HCT116 (cell line): ENCODE measurements at regions not wholly inside any gene's neighbourhood (a gene's known extent, or its start where the extent isn't known, plus 50 kb on each side); places are given as distances from the start of the nearest gene placed in this dataset.
A peak's percentile ranks its signal among the peaks of the same experiment; 100 is the strongest.

Experiments
- ATAC-seq: fragments of 200-7000 bp; cut with Tn5 transposase; 2 replicates; pipeline ENCODE4 v1.9.1; 2020; ENCODE audit warnings: mild to moderate bottlenecking, moderate library complexity
- BruUV-seq: library from RNA; stranded (reverse); fragments of 400-500 nt; replicated peaks from 2 replicates; lab custom pipeline; 2021; lab: Mats Ljungman, UMichigan
- CTCF ChIA-PET: fragments of 300-600 bp; sonication (Branson Sonifier 250); formaldehyde crosslinking; loops from one replicate; lab custom pipeline; 2021; ENCODE audit warnings: antibody characterized with exemption; lab: Charles Lee
- POLR2A ChIA-PET: fragments of 300-600, 350-600 bp; sonication (Branson Sonifier 250); formaldehyde crosslinking; loops from one replicate; lab custom pipeline; 2021; ENCODE audit warnings: antibody characterized with exemption; lab: Charles Lee
- RAD21 ChIA-PET, 2 experiments: fragments of 300-600 bp; sonication (Branson Sonifier 250); formaldehyde crosslinking; loops; one replicate each; lab custom pipeline; 2023; ENCODE audit warnings: low total read pairs in 2 of 2; ENCODE audit not compliant: uncharacterized antibody in 2 of 2, unreplicated experiment in 2 of 2, low non-redundant PET in 1 of 2; lab: Charles Lee
- DNase-seq: peaks from one replicate; pipeline ENCODE4 v3.0.0-alpha.2; 2010; ENCODE audit warnings: low read depth, low spot score
- H2AFZ ChIP-seq: fragments of 200-600 bp; shearing (Covaris generic), sonication (generic); 2 replicates; pipeline ENCODE4 v1.6.1; 2017; ENCODE audit warnings: low read depth, mixed run types, mixed read lengths, antibody characterized with exemption, low read length; ENCODE audit not compliant: poor library complexity, severe bottlenecking
- H3K27ac ChIP-seq: 2 replicates; pipeline ENCODE4 v1.5.1; 2012; ENCODE audit warnings: low read depth, low read length
- H3K27me3 ChIP-seq: fragments of 200-600 bp; sonication (generic); 2 replicates; pipeline ENCODE4 v1.6.1; 2016; ENCODE audit warnings: mixed run types, low read length, mixed read lengths; ENCODE audit not compliant: insufficient read depth
- H3K36me3 ChIP-seq, 2 experiments: fragments of 200-500 bp in 1 of 2; fragments of 200-600 bp in 1 of 2; sonication (Bioruptor generic) in 1 of 2; sonication (generic) in 1 of 2; 2 replicates each; pipeline versions ENCODE4 v1.5.1 to v1.6.1; 2014 to 2016; ENCODE audit warnings: low read length in 2 of 2, inconsistent platforms in 1 of 2, mixed read lengths in 1 of 2, mixed run types in 1 of 2; ENCODE audit not compliant: insufficient read depth in 2 of 2, control insufficient read depth in 1 of 2
- H3K4me1 ChIP-seq, 2 experiments: fragments of 200-600 bp in 1 of 2; sonication (generic) in 1 of 2; 2 replicates each; pipeline versions ENCODE4 v1.5.1 to v1.6.1; 2012 to 2017; ENCODE audit warnings: low read length in 2 of 2, inconsistent platforms in 1 of 2, mild to moderate bottlenecking in 1 of 2, mixed read lengths in 1 of 2, mixed run types in 1 of 2, moderate library complexity in 1 of 2; ENCODE audit not compliant: insufficient read depth in 2 of 2, control insufficient read depth in 1 of 2
- H3K4me2 ChIP-seq: fragments of 200-600 bp; sonication (generic); 2 replicates; pipeline ENCODE4 v1.6.1; 2017; ENCODE audit warnings: mixed run types, low read length, mixed read lengths
- H3K4me3 ChIP-seq, 2 experiments: fragments of 200-600 bp in 1 of 2; sonication (generic) in 1 of 2; replicated peaks in 1 of 2; 2 replicates each; pipeline ENCODE4 v1.5.1; 2011 to 2016; ENCODE audit warnings: low read length in 2 of 2, control low read depth in 1 of 2, low read depth in 1 of 2, mild to moderate bottlenecking in 1 of 2, mixed read lengths in 1 of 2, mixed run types in 1 of 2
- H3K79me2 ChIP-seq: fragments of 200-600 bp; sonication (generic); 2 replicates; pipeline ENCODE4 v1.6.1; 2017; ENCODE audit warnings: mild to moderate bottlenecking, mixed run types, low read length, moderate library complexity, mixed read lengths; ENCODE audit not compliant: insufficient read depth
- H3K9ac ChIP-seq: fragments of 200-600 bp; sonication (generic); 2 replicates; pipeline ENCODE4 v1.6.1; 2016; ENCODE audit warnings: low read length, mixed read lengths
- H3K9me2 ChIP-seq: fragments of 200-600 bp; sonication (generic), shearing (Covaris generic); 2 replicates; pipeline ENCODE4 v1.6.1; 2017; ENCODE audit warnings: mixed run types, mild to moderate bottlenecking, moderate library complexity; ENCODE audit not compliant: insufficient read depth
- H3K9me3 ChIP-seq, 2 experiments: fragments of 200-500 bp in 1 of 2; fragments of 200-600 bp in 1 of 2; sonication (Bioruptor generic) in 1 of 2; sonication (generic) in 1 of 2; 2 replicates each; pipeline ENCODE4 v1.6.1; 2014 to 2017; ENCODE audit warnings: low read length in 2 of 2, mixed read lengths in 2 of 2, inconsistent platforms in 1 of 2, low read depth in 1 of 2, mild to moderate bottlenecking in 1 of 2, mixed run types in 1 of 2, moderate library complexity in 1 of 2; ENCODE audit not compliant: control insufficient read depth in 1 of 2, insufficient read depth in 1 of 2
- H4K20me1 ChIP-seq: fragments of 200-600 bp; sonication (generic), shearing (Covaris generic); 2 replicates; pipeline ENCODE4 v1.6.1; 2017; ENCODE audit warnings: mixed run types, mild to moderate bottlenecking, moderate library complexity; ENCODE audit not compliant: insufficient read depth
- ATF3 ChIP-seq: IDR thresholded peaks from 2 replicates; pipeline ENCODE4 v1.6.1; 2012
- CBX3 ChIP-seq: IDR thresholded peaks from 2 replicates; pipeline ENCODE4 v1.6.1; 2012; ENCODE audit warnings: low read depth
- CEBPB ChIP-seq: IDR thresholded peaks from 2 replicates; pipeline ENCODE4 v1.6.1; 2012; ENCODE audit warnings: low read depth
- CTCF ChIP-seq, 3 experiments: fragments of 200-600 bp in 1 of 3; sonication (generic) in 1 of 3; IDR thresholded peaks in 2 of 3; conservative IDR thresholded peaks in 1 of 3; 2 replicates each; pipeline ENCODE4 v1.5.1; 2012 to 2017; ENCODE audit warnings: low read depth in 2 of 3, low read length in 2 of 3, antibody characterized with exemption in 1 of 3, borderline replicate concordance in 1 of 3, control low read depth in 1 of 3, mild to moderate bottlenecking in 1 of 3, mixed read lengths in 1 of 3, mixed run types in 1 of 3, moderate library complexity in 1 of 3; ENCODE audit not compliant: insufficient read depth in 1 of 3
- EGR1 ChIP-seq: IDR thresholded peaks from 2 replicates; pipeline ENCODE4 v1.6.1; 2012; ENCODE audit warnings: low read depth
- FOSL1 ChIP-seq: IDR thresholded peaks from 2 replicates; pipeline ENCODE4 v1.6.1; 2012; ENCODE audit warnings: low read depth
- JUND ChIP-seq: IDR thresholded peaks from 2 replicates; pipeline ENCODE4 v1.6.1; 2012
- MAX ChIP-seq: IDR thresholded peaks from 2 replicates; pipeline ENCODE4 v1.6.1; 2012
- POLR2A ChIP-seq: IDR thresholded peaks from 2 replicates; pipeline ENCODE4 v1.7.0; 2011; ENCODE audit warnings: borderline replicate concordance; ENCODE audit not compliant: insufficient read depth, insufficient read length; ENCODE audit errors: extremely low read depth
- POLR2AphosphoS5 ChIP-seq: IDR thresholded peaks from 2 replicates; pipeline ENCODE4 v1.6.1; 2011; ENCODE audit warnings: mild to moderate bottlenecking, low read depth, low read length, moderate library complexity
- RAD21 ChIP-seq: IDR thresholded peaks from 2 replicates; pipeline ENCODE4 v1.6.1; 2012; ENCODE audit warnings: low read depth, mild to moderate bottlenecking
- SP1 ChIP-seq: IDR thresholded peaks from 2 replicates; pipeline ENCODE4 v1.6.1; 2012; ENCODE audit warnings: low read depth
- TCF7L2 ChIP-seq: IDR thresholded peaks from 2 replicates; pipeline ENCODE4 v1.7.0; 2011; ENCODE audit warnings: borderline replicate concordance, inconsistent platforms; ENCODE audit not compliant: insufficient read depth, insufficient read length; ENCODE audit errors: extremely low read depth
- YY1 ChIP-seq: IDR thresholded peaks from 2 replicates; pipeline ENCODE4 v1.6.1; 2011; ENCODE audit warnings: low read length, low read depth, moderate library complexity, mild to moderate bottlenecking; ENCODE audit not compliant: insufficient replicate concordance; ENCODE audit errors: extremely low read depth
- ZFX ChIP-seq: fragments of 450-650 bp; IDR thresholded peaks from 2 replicates; pipeline ENCODE4 v1.6.1; 2017
- ZNF274 ChIP-seq: fragments of 200-500 bp; sonication (Bioruptor generic); IDR thresholded peaks from 2 replicates; pipeline ENCODE4 v1.6.1; 2014; ENCODE audit warnings: mild to moderate bottlenecking, low read depth, low read length, inconsistent platforms
- intact Hi-C: fragments of 100-400 bp; cut with micrococcal nuclease; formaldehyde crosslinking; loops from 2 replicates; pipeline ENCODE4 v1.10.0; 2022
- TF ChIP-seq, protein P1 (sequence below): IDR thresholded peaks from 2 replicates; pipeline ENCODE4 v1.6.1; 2012; ENCODE audit warnings: low read depth

DNA sequence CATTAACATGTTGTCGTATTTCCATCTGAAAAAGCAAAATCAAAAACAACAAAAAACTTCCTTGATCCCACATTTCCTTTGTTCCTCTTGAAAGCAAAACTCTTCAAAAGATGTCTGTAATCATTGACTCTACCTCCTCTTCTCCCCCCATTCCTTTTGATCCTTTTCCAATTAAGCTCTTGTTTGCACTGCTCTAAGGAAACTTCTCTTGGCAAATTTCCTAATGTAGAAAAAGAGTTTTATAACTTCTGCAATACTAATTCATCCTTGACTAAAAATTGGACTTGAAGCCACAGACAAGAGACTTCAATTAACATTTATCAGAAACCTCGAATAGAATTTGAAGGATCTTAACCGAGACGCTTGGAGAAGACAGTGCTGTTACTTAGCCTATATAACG lies 317.1 kb upstream of the SEMA3C start:
- Histone ChIP-seq H3K36me3 (no peaks in the 10 kb centered on the region), H3K27ac (no peak overlapping the region), H4K20me1 (no peaks in the 10 kb centered on the region), H3K4me3 (no peak overlapping the region), H2AFZ (no peak overlapping the region), H3K4me2 (no peak overlapping the region), H3K9me2 (no peaks in the 10 kb centered on the region), H3K79me2 (no peaks in the 10 kb centered on the region), H3K4me1 (peaks cover 0 to 4% of the 10 kb centered on the region in 2 experiments; a peak in 1 of 4 replicates), H3K9me3 (no peaks in the 10 kb centered on the region), H3K27me3 (no peaks in the 10 kb centered on the region), H3K9ac (no peak overlapping the region)
- POLR2A ChIA-PET = no interaction called here
- DNase-seq = no peak
- TF ChIP-seq EGR1 (no peak), SP1 (peak; percentile 11; the same call in 1 of the 2 replicates), TCF7L2 (peak; percentile 95), POLR2AphosphoS5 (no peak)
- CTCF ChIA-PET = no interaction called here
- RAD21 ChIA-PET = no interaction called here
- BruUV-seq = no TSS peak
- ATAC-seq = no peak
- intact Hi-C loops = no loop called here

DNA sequence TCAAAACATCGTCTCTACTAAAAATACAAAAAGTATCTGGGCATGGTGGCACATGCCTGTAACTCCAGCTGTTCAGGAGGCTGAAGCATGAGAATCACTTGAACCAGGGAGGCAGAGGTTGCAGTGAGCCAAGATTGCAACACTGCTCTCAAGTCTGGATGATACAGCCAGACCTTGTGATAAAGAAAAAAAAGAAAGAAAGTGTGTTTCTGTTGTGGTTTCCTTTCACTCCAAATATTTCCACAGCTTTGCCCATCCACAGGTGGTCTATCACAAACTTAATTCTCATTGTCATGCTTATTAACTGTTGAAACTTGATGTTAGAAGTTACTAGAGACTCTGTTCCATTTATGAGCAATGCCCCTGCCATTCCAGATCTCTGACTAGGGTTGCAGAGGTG lies 316.0 kb upstream of the SEMA3C start:
- BruUV-seq = no TSS peak
- TF ChIP-seq SP1 (no peak), CTCF (IDR thresholded peaks at IDR 0.05 in 2 of 3, conservative IDR thresholded peaks at IDR 0.05 in 1 of 3; ENCODE audit: borderline replicate concordance in 1 of 3, insufficient read depth in 1 of 3, low read depth in 2 of 3, low read length in 2 of 3) (no peak), ZNF274 (no peak), POLR2A (no peak), ZFX (no peak), CBX3 (no peak), MAX (no peak), RAD21 (no peak), POLR2AphosphoS5 (no peak), ATF3 (no peak), YY1 (no peak), JUND (no peak), FOSL1 (no peak), CEBPB (no peak)
- TF ChIP-seq, protein P1, sequence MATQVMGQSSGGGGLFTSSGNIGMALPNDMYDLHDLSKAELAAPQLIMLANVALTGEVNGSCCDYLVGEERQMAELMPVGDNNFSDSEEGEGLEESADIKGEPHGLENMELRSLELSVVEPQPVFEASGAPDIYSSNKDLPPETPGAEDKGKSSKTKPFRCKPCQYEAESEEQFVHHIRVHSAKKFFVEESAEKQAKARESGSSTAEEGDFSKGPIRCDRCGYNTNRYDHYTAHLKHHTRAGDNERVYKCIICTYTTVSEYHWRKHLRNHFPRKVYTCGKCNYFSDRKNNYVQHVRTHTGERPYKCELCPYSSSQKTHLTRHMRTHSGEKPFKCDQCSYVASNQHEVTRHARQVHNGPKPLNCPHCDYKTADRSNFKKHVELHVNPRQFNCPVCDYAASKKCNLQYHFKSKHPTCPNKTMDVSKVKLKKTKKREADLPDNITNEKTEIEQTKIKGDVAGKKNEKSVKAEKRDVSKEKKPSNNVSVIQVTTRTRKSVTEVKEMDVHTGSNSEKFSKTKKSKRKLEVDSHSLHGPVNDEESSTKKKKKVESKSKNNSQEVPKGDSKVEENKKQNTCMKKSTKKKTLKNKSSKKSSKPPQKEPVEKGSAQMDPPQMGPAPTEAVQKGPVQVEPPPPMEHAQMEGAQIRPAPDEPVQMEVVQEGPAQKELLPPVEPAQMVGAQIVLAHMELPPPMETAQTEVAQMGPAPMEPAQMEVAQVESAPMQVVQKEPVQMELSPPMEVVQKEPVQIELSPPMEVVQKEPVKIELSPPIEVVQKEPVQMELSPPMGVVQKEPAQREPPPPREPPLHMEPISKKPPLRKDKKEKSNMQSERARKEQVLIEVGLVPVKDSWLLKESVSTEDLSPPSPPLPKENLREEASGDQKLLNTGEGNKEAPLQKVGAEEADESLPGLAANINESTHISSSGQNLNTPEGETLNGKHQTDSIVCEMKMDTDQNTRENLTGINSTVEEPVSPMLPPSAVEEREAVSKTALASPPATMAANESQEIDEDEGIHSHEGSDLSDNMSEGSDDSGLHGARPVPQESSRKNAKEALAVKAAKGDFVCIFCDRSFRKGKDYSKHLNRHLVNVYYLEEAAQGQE = no peak
- no peaks in the 10 kb centered on the region for H4K20me1 ChIP-seq
- H3K4me3 ChIP-seq = no peak overlapping the region
- H3K79me2 ChIP-seq = no peaks in the 10 kb centered on the region
- no peak overlapping the region for H2AFZ ChIP-seq
- no peaks in the 10 kb centered on the region for H3K9me3 ChIP-seq
- no peaks in the 10 kb centered on the region for H3K9me2 ChIP-seq
- no peaks in the 10 kb centered on the region for H3K27me3 ChIP-seq
- ChIA-PET RAD21 (no interaction called here), CTCF (no interaction called here), POLR2A (no interaction called here)
- H3K27ac ChIP-seq = no peak overlapping the region
- H3K36me3 ChIP-seq = no peaks in the 10 kb centered on the region
- intact Hi-C loops = no loop called here
- ATAC-seq = no peak
- no peak overlapping the region for H3K4me2 ChIP-seq
- H3K9ac ChIP-seq = no peak overlapping the region
- DNase-seq = no peak
- peaks cover 0 to 4% of the 10 kb centered on the region in 2 experiments; a peak in 1 of 4 replicates for H3K4me1 ChIP-seq
